H1 (cell line): ENCODE measurements at regions not wholly inside any gene's neighbourhood (a gene's known extent, or its start where the extent isn't known, plus 50 kb on each side); places are given as distances from the start of the nearest gene placed in this dataset.

Experiments
- CTCF ChIA-PET: fragments of 300-600 bp; sonication (Branson Sonifier 250); formaldehyde crosslinking; loops from one replicate; lab custom pipeline; 2021; ENCODE audit not compliant: partially characterized antibody; lab: Charles Lee
- POLR2A ChIA-PET: fragments of 300-600 bp; sonication (Branson Sonifier 250); formaldehyde crosslinking; loops from one replicate; lab custom pipeline; 2021; ENCODE audit warnings: inconsistent platforms; ENCODE audit not compliant: partially characterized antibody; lab: Charles Lee
- DNase-seq, 2 experiments: peaks; one replicate each; pipeline versions ENCODE4 v3.0.0 to v3.0.0-alpha.2; 2010 to 2022; ENCODE audit warnings: low spot score in 2 of 2, low read depth in 1 of 2, mixed read lengths in 1 of 2
- FAIRE-seq: peaks from 2 replicates; lab custom pipeline; 2011; peaks lifted over from hg19 to GRCh38; lab: Jason Lieb, UNC
- H2AFZ ChIP-seq: 2 replicates; pipeline ENCODE4 v1.8.1; 2012; ENCODE audit warnings: low read length, inconsistent platforms
- H2AK5ac ChIP-seq: 2 replicates; pipeline ENCODE4 v1.6.1; 2013; ENCODE audit warnings: low read depth, low read length
- H2BK120ac ChIP-seq: replicated peaks from 2 replicates; pipeline ENCODE3; 2013; ENCODE audit warnings: low read depth, low read length, inconsistent platforms
- H2BK12ac ChIP-seq: 2 replicates; pipeline ENCODE4 v1.6.1; 2013; ENCODE audit warnings: low read depth, low read length
- H2BK15ac ChIP-seq: 2 replicates; pipeline ENCODE4 v1.6.1; 2013; ENCODE audit warnings: low read length
- H2BK20ac ChIP-seq: 2 replicates; pipeline ENCODE4 v1.6.1; 2013; ENCODE audit warnings: low read length
- H2BK5ac ChIP-seq: 2 replicates; pipeline ENCODE4 v1.6.1; 2013; ENCODE audit warnings: low read depth, low read length
- H3K14ac ChIP-seq: 2 replicates; pipeline ENCODE4 v1.6.1; 2013; ENCODE audit warnings: inconsistent platforms; ENCODE audit not compliant: insufficient read length
- H3K18ac ChIP-seq: 2 replicates; pipeline ENCODE4 v1.6.1; 2013; ENCODE audit warnings: low read length; ENCODE audit errors: extremely low read depth
- H3K23ac ChIP-seq: 2 replicates; pipeline ENCODE4 v1.6.1; 2013; ENCODE audit warnings: inconsistent platforms; ENCODE audit not compliant: insufficient read length
- H3K23me2 ChIP-seq: 2 replicates; pipeline ENCODE4 v1.6.1; 2013; ENCODE audit warnings: low read depth, low read length
- H3K27ac ChIP-seq: 2 replicates; pipeline ENCODE4 v1.6.1; 2011; ENCODE audit warnings: low read depth, low read length, inconsistent platforms
- H3K27me3 ChIP-seq, 4 experiments: replicated peaks in 1 of 4; 1 replicate in 1 of 4; 2 replicates in 3 of 4; pipeline versions ENCODE4 v1.6.1 to v1.8.1; 2011 to 2013; ENCODE audit warnings: low read length in 3 of 4, mild to moderate bottlenecking in 3 of 4, inconsistent platforms in 2 of 4, mixed read lengths in 2 of 4, moderate library complexity in 1 of 4; ENCODE audit not compliant: control insufficient read depth in 3 of 4, insufficient read depth in 3 of 4; ENCODE audit errors: extremely low read depth in 1 of 4
- H3K36me3 ChIP-seq, 4 experiments: 2 replicates each; pipeline versions ENCODE4 v1.6.1 to v1.8.1; 2011 to 2013; ENCODE audit warnings: mild to moderate bottlenecking in 4 of 4, low read length in 3 of 4, moderate library complexity in 2 of 4, control low read depth in 1 of 4, inconsistent platforms in 1 of 4; ENCODE audit not compliant: insufficient read depth in 4 of 4, control insufficient read depth in 2 of 4
- H3K4ac ChIP-seq: replicated peaks from 2 replicates; pipeline ENCODE3; 2013; ENCODE audit warnings: low read length, low read depth, mixed read lengths, inconsistent platforms; ENCODE audit not compliant: insufficient read length
- H3K4me1 ChIP-seq, 4 experiments: replicated peaks in 1 of 4; 1 replicate in 1 of 4; 2 replicates in 3 of 4; pipeline versions ENCODE4 v1.6.1 to v1.8.1; 2011 to 2013; ENCODE audit warnings: low read length in 3 of 4, inconsistent platforms in 2 of 4, mixed read lengths in 1 of 4; ENCODE audit not compliant: insufficient read depth in 4 of 4, control insufficient read depth in 3 of 4
- H3K4me2 ChIP-seq, 2 experiments: 2 replicates each; pipeline versions ENCODE4 v1.6.1 to v1.8.1; 2011 to 2013; ENCODE audit warnings: low read depth in 2 of 2, low read length in 2 of 2, control low read depth in 1 of 2, inconsistent platforms in 1 of 2, mild to moderate bottlenecking in 1 of 2; ENCODE audit not compliant: insufficient read depth in 1 of 2
- H3K4me3 ChIP-seq, 4 experiments: fragments of 200-600, 300-600 bp in 1 of 4; sonication (generic), shearing (Covaris generic), sonication (Bioruptor Twin) in 1 of 4; 2 replicates each; pipeline versions ENCODE4 v1.5.1 to v1.8.1; 2011 to 2016; ENCODE audit warnings: low read length in 4 of 4, low read depth in 3 of 4, control low read depth in 2 of 4, inconsistent platforms in 2 of 4, mild to moderate bottlenecking in 2 of 4, mixed read lengths in 1 of 4, moderate library complexity in 1 of 4; ENCODE audit not compliant: insufficient read depth in 2 of 4; ENCODE audit errors: extremely low read depth in 1 of 4
- H3K56ac ChIP-seq: replicated peaks from 2 replicates; pipeline ENCODE3; 2013; ENCODE audit warnings: low read depth, mild to moderate bottlenecking, mixed read lengths, low read length, inconsistent platforms; ENCODE audit not compliant: insufficient read length
- H3K79me1 ChIP-seq: 2 replicates; pipeline ENCODE4 v1.6.1; 2013; ENCODE audit warnings: low read depth, low read length, control low read depth
- H3K79me2 ChIP-seq, 2 experiments: 2 replicates each; pipeline versions ENCODE4 v1.6.1 to v1.8.1; 2012 to 2013; ENCODE audit warnings: low read length in 2 of 2, mild to moderate bottlenecking in 2 of 2, inconsistent platforms in 1 of 2; ENCODE audit not compliant: insufficient read depth in 2 of 2, control insufficient read depth in 1 of 2
- H3K9ac ChIP-seq, 4 experiments: replicated peaks in 1 of 4; 1 replicate in 1 of 4; 2 replicates in 3 of 4; pipeline versions ENCODE4 v1.6.1 to v1.8.1; 2011 to 2013; ENCODE audit warnings: low read depth in 3 of 4, low read length in 3 of 4, control low read depth in 2 of 4, mild to moderate bottlenecking in 2 of 4, moderate library complexity in 2 of 4, inconsistent platforms in 1 of 4; ENCODE audit errors: extremely low read depth in 1 of 4
- H3K9me3 ChIP-seq, 2 experiments: 2 replicates each; pipeline versions ENCODE4 v1.6.1 to v1.8.1; 2012 to 2013; ENCODE audit warnings: mild to moderate bottlenecking in 2 of 2, moderate library complexity in 2 of 2, control low read depth in 1 of 2, inconsistent platforms in 1 of 2, low read depth in 1 of 2, low read length in 1 of 2, mixed read lengths in 1 of 2; ENCODE audit not compliant: insufficient read depth in 2 of 2
- H4K20me1 ChIP-seq, 2 experiments: replicated peaks in 1 of 2; 2 replicates each; pipeline versions ENCODE3 to v1.8.1; 2011 to 2013; ENCODE audit warnings: inconsistent platforms in 2 of 2, low read length in 2 of 2, mild to moderate bottlenecking in 1 of 2; ENCODE audit not compliant: insufficient read depth in 2 of 2, control insufficient read depth in 1 of 2
- H4K5ac ChIP-seq: 2 replicates; pipeline ENCODE4 v1.6.1; 2013; ENCODE audit warnings: low read length, low read depth, mixed read lengths, inconsistent platforms; ENCODE audit not compliant: insufficient read length
- H4K8ac ChIP-seq: 2 replicates; pipeline ENCODE4 v1.8.0; 2013; ENCODE audit warnings: mild to moderate bottlenecking, moderate library complexity, low read length, inconsistent platforms; ENCODE audit not compliant: insufficient read depth; ENCODE audit errors: extremely low read depth
- H4K91ac ChIP-seq: replicated peaks from 2 replicates; pipeline ENCODE3; 2013; ENCODE audit warnings: low read length, mixed read lengths, inconsistent platforms; ENCODE audit not compliant: insufficient read length
- CEBPB ChIP-seq: IDR thresholded peaks from 2 replicates; pipeline ENCODE4 v1.6.1; 2012; ENCODE audit warnings: low read depth, low read length
- CHD1 ChIP-seq: IDR thresholded peaks from 2 replicates; pipeline ENCODE4 v1.6.1; 2012; ENCODE audit warnings: low read depth, low read length, improper control_type of control experiment
- EZH2 ChIP-seq: fragments of 200-600 bp; sonication (generic); IDR thresholded peaks from 2 replicates; pipeline ENCODE4 v1.7.1; 2012; ENCODE audit warnings: low read depth, mild to moderate bottlenecking, moderate library complexity, low read length, inconsistent platforms; ENCODE audit not compliant: severe bottlenecking
- MAFK ChIP-seq: IDR thresholded peaks from 2 replicates; pipeline ENCODE4 v1.6.1; 2012; ENCODE audit warnings: low read depth, mild to moderate bottlenecking, improper control_type of control experiment, low read length
- NANOG ChIP-seq: IDR thresholded peaks from 2 replicates; pipeline ENCODE4 v1.6.1; 2011; ENCODE audit warnings: low read length, low read depth, mild to moderate bottlenecking, inconsistent platforms; ENCODE audit not compliant: insufficient read depth, poor library complexity, severe bottlenecking
- PHF8 ChIP-seq: fragments of 200-600 bp; sonication (generic); conservative IDR thresholded peaks from 2 replicates; pipeline ENCODE4 v1.7.1; 2012; ENCODE audit warnings: low read depth, mild to moderate bottlenecking, inconsistent platforms, low read length, moderate library complexity
- RBBP5 ChIP-seq: IDR thresholded peaks from 2 replicates; pipeline ENCODE4 v1.7.1; 2012; ENCODE audit warnings: low read depth, mild to moderate bottlenecking, inconsistent platforms, low read length, moderate library complexity, borderline replicate concordance
- SAP30 ChIP-seq: fragments of 300-600 bp; sonication (generic); IDR thresholded peaks from 2 replicates; pipeline ENCODE4 v1.7.1; 2012; ENCODE audit warnings: low read length, moderate library complexity, mild to moderate bottlenecking, inconsistent platforms; ENCODE audit not compliant: insufficient read depth, insufficient replicate concordance
- SP4 ChIP-seq: IDR thresholded peaks from 2 replicates; pipeline ENCODE4 v1.6.1; 2012; ENCODE audit warnings: low read length, inconsistent platforms
- TAF7 ChIP-seq: optimal IDR thresholded peaks from 2 replicates; pipeline ENCODE3; 2011; ENCODE audit warnings: low read depth, mild to moderate bottlenecking, inconsistent platforms, low read length, moderate library complexity, borderline replicate concordance
- WGBS, 2 experiments: shearing (Covaris generic) in 1 of 2; methylation state at CpG; one replicate each; pipeline versions ENCODE4 v1.1.6 to v1.1.7; 2013 to 2015; ENCODE audit warnings: low lambda C conversion rate in 2 of 2, mixed read lengths in 2 of 2, inconsistent platforms in 1 of 2, low coverage in 1 of 2, missing lambda C conversion rate in 1 of 2; ENCODE audit not compliant: insufficient replicate concordance in 2 of 2, insufficient coverage in 1 of 2, insufficient read length in 1 of 2; ENCODE audit errors: extremely low coverage in 1 of 2, missing lambda C conversion rate in 1 of 2; 5-methylcytosine and 5-hydroxymethylcytosine counted together
- TF ChIP-seq, protein P1 (sequence below): IDR thresholded peaks from 2 replicates; pipeline ENCODE4 v1.6.1; 2012; ENCODE audit warnings: low read length, inconsistent platforms

DNA sequence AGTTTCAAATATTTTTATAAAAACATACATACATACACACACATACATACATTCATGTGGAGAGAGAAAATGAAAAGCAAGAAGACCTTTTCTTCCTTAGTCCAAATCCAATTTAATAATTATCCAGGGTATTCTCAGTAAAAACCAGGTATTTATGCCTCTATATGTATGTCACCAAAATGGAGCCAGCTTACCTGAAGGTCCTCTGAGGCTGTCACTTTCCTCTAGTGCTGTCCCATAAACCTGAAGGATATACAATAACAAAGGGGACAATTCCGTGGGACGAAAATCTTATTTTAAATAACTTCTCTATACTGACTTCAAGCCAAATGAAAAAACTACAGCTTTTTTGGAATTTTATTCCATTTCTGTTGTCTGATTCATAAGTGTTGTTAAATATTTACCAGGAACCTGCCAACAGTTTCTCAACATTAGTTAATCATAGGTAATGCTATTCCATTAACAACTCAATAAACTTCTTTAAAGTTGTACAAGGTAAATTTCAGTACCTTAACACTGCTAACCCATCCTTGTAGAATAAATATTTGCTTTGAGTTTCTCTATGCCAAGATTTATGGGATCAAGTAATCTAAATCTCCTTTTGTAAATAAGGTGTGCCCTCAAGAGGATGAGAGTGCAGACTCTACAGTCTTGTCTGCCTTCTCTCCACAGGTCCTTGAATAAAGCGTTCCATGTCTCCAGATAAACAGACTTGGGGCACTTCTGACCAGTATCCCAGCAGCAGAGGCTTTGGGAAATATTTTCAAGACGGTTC is 260.3 kb downstream of the AHR start:
- H2BK15ac ChIP-seq, result no peak overlapping the region
- H3K79me1 ChIP-seq, result no peaks in the 10 kb centered on the region
- 94% methylated on average over 4 of the region's 4 CpGs; no CpG with 5 or more reads in 1 of the 2 experiments for WGBS, 2 experiments
- no peak overlapping the region for H4K8ac ChIP-seq
- no peak overlapping the region for H2AK5ac ChIP-seq
- H3K9me3 ChIP-seq, result no peaks in the 10 kb centered on the region
- no peak overlapping the region for H3K4ac ChIP-seq
- no peaks in the 10 kb centered on the region for H3K36me3 ChIP-seq
- FAIRE-seq (no peak), DNase-seq (no peak)
- ChIA-PET CTCF (interaction anchor here (0.5 to 1.6 kb wide), 3 partner anchors 12 to 550 kb away, joined by 3 read pairs; no protein-coding TSS in a partner anchor), POLR2A (no interaction called here)
- no peaks in the 10 kb centered on the region for H3K4me1 ChIP-seq
- no peaks in the 10 kb centered on the region for H3K27me3 ChIP-seq
- no peak overlapping the region for H3K4me3 ChIP-seq
- H3K18ac ChIP-seq, result no peak overlapping the region
- H4K91ac ChIP-seq, result no peak overlapping the region
- no peak overlapping the region for H2BK120ac ChIP-seq
- no peak overlapping the region for H2BK12ac ChIP-seq
- no peak overlapping the region for H2AFZ ChIP-seq
- H3K14ac ChIP-seq, result no peak overlapping the region
- H2BK5ac ChIP-seq, result no peak overlapping the region
- H4K20me1 ChIP-seq, result no peaks in the 10 kb centered on the region
- H3K4me2 ChIP-seq, result no peak overlapping the region
- H2BK20ac ChIP-seq, result no peak overlapping the region
- H3K79me2 ChIP-seq, result no peaks in the 10 kb centered on the region
- H3K27ac ChIP-seq, result no peak overlapping the region
- H3K23me2 ChIP-seq, result no peaks in the 10 kb centered on the region
- H3K23ac ChIP-seq, result no peak overlapping the region
- no peak overlapping the region for H3K56ac ChIP-seq
- no peak overlapping the region for H3K9ac ChIP-seq
- H4K5ac ChIP-seq, result no peak overlapping the region
- TF ChIP-seq TAF7, result no peak
- no peak for TF ChIP-seq CHD1
- no peak for TF ChIP-seq EZH2
- no peak for TF ChIP-seq NANOG
- no peak for TF ChIP-seq RBBP5
- TF ChIP-seq CEBPB, result no peak
- no peak for TF ChIP-seq MAFK
- TF ChIP-seq SAP30, result no peak
- no peak for TF ChIP-seq SP4
- no peak for TF ChIP-seq PHF8
- TF ChIP-seq, protein P1, sequence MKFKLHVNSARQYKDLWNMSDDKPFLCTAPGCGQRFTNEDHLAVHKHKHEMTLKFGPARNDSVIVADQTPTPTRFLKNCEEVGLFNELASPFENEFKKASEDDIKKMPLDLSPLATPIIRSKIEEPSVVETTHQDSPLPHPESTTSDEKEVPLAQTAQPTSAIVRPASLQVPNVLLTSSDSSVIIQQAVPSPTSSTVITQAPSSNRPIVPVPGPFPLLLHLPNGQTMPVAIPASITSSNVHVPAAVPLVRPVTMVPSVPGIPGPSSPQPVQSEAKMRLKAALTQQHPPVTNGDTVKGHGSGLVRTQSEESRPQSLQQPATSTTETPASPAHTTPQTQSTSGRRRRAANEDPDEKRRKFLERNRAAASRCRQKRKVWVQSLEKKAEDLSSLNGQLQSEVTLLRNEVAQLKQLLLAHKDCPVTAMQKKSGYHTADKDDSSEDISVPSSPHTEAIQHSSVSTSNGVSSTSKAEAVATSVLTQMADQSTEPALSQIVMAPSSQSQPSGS, result no peak
